ENCODE measurements at regions not wholly inside any gene's neighbourhood (a gene's known extent, or its start where the extent isn't known, plus 50 kb on each side); places are given as distances from the start of the nearest gene placed in this dataset.

- no peak for TF ChIP-seq POLR2A (IDR thresholded peaks at IDR 0.05; ENCODE audit: extremely low read depth, insufficient read length)
- TF ChIP-seq CTCF (IDR thresholded peaks at IDR 0.05; ENCODE audit: low read depth, low read length), result no peak
- TF ChIP-seq MYC (IDR thresholded peaks at IDR 0.05; ENCODE audit: low read depth, low read length), result no peak
- no peak for TF ChIP-seq MAX (IDR thresholded peaks at IDR 0.05; ENCODE audit: low read depth, low read length)
Measured at GRCh38 chr4:54359919-54360650, 131.0 kb downstream of the PDGFRA start.

Data from NB4 (cell line).